Bronchial epithelial cell (primary cell): ENCODE measurements at regions not wholly inside any gene's neighbourhood (a gene's known extent, or its start where the extent isn't known, plus 50 kb on each side); places are given as distances from the start of the nearest gene placed in this dataset.

Experiments
- DNase-seq: peaks from one replicate; pipeline ENCODE4 v3.0.0-alpha.2; 2010; ENCODE audit warnings: low read depth
- FAIRE-seq: peaks from 2 replicates; lab custom pipeline; 2011; peaks lifted over from hg19 to GRCh38; lab: Jason Lieb, UNC
- H3K27me3 ChIP-seq: 2 replicates; pipeline ENCODE4 v1.5.1; 2011; ENCODE audit warnings: low read length; ENCODE audit not compliant: control insufficient read depth, insufficient read depth
- H3K36me3 ChIP-seq: 2 replicates; pipeline ENCODE4 v1.5.1; 2011; ENCODE audit warnings: low read length; ENCODE audit not compliant: control insufficient read depth, insufficient read depth
- H3K4me3 ChIP-seq: 2 replicates; pipeline ENCODE4 v1.5.1; 2011; ENCODE audit warnings: mild to moderate bottlenecking, low read depth, low read length, control low read depth
- CTCF ChIP-seq: IDR thresholded peaks from 2 replicates; pipeline ENCODE4 v1.5.1; 2011; ENCODE audit warnings: mild to moderate bottlenecking, moderate library complexity, low read length, control low read depth, inconsistent platforms; ENCODE audit not compliant: insufficient read depth, severe bottlenecking

DNA sequence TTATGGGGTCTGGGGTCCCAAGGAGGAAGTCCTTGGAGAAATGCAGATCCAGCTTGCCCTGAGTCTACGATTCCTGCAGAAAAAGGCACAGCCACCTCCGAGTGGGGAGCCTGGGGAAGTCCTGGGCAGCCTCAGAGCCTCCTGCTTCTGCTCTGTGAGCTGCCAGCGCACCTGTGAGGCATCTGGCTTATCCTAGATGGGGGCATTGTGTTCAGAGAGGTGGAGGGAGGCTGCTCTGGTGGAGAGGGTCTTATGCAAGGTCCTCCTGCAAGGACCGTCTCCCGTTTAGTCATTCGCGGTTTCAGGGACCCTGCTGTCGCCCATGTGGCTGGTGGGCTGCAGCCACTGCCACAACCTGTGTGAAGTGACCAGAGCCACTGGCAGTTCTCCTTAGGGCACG lies 53.0 kb upstream of the PRMT8 start:
- no peak for TF ChIP-seq CTCF
- H3K36me3 ChIP-seq, result no peaks in the 10 kb centered on the region
- FAIRE-seq (no peak), DNase-seq (no peak)
- H3K4me3 ChIP-seq, result no peak overlapping the region
- H3K27me3 ChIP-seq, result no peaks in the 10 kb centered on the region

- TF ChIP-seq CTCF, result no peak
- DNase-seq (no peak), FAIRE-seq (no peak)
- H3K27me3 ChIP-seq, result no peaks in the 10 kb centered on the region
- H3K4me3 ChIP-seq, result no peak overlapping the region
- no peaks in the 10 kb centered on the region for H3K36me3 ChIP-seq
Measured at GRCh38 chr12:3438401-3438800, 52.6 kb upstream of the PRMT8 start.
